HG03095 (cell line): ENCODE measurements at regions not wholly inside any gene's neighbourhood (a gene's known extent, or its start where the extent isn't known, plus 50 kb on each side); places are given as distances from the start of the nearest gene placed in this dataset.
"Not testable (repeated sequence)": the region's sequence is repeated elsewhere in the genome, so short reads cannot be mapped to it uniquely, and the experiment has no call there.

Experiments used
- ATAC-seq: cut with Tn5 transposase; IDR thresholded peaks from one replicate; pipeline ENCODE4 v1.9.1; 2021; ENCODE audit warnings: moderate library complexity; ENCODE audit not compliant: unreplicated experiment

GRCh38 chr6:27827477-27827876 is 84.7 kb downstream of the OR2B2 start:
- ATAC-seq: not testable (repeated sequence)

- ATAC-seq: not testable (repeated sequence)
Observed at GRCh38 chr6:27826612-27826985, 85.6 kb downstream of the OR2B2 start.

- not testable (repeated sequence) for ATAC-seq
Observed at GRCh38 chr6:27825848-27826611, 86.2 kb downstream of the OR2B2 start.

- ATAC-seq: no peak
Observed at GRCh38 chr6:27825025-27825793, 87.0 kb downstream of the OR2B2 start.

- ATAC-seq: peak; percentile 61
Observed at GRCh38 chr6:27824211-27825024, 87.8 kb downstream of the OR2B2 start.

GRCh38 chr6:27823714-27824210 is 88.4 kb downstream of the OR2B2 start:
- peak; percentile 16 for ATAC-seq

GRCh38 chr6:27816906-27817305 is 95.3 kb downstream of the OR2B2 start:
- ATAC-seq: no peak

- ATAC-seq: peak; percentile 52
Observed at GRCh38 chr6:27814665-27815424, 97.4 kb downstream of the OR2B2 start.

GRCh38 chr6:27814415-27814664 is 97.9 kb downstream of the OR2B2 start:
- ATAC-seq: peak; percentile 4

- ATAC-seq: no peak
Observed at GRCh38 chr6:27812805-27813492, 99.2 kb downstream of the OR2B2 start.

GRCh38 chr6:27812078-27812804 is 100.0 kb downstream of the OR2B2 start:
- ATAC-seq: no peak

GRCh38 chr6:27811451-27811772 is 100.8 kb downstream of the OR2B2 start:
- ATAC-seq: no peak

GRCh38 chr6:27810768-27811450 is 101.3 kb downstream of the OR2B2 start:
- ATAC-seq: no peak

- peak; percentile 27 for ATAC-seq
Observed at GRCh38 chr6:27809939-27810767, 102.0 kb downstream of the OR2B2 start.

- ATAC-seq: no peak
Observed at GRCh38 chr6:27809067-27809938, 102.9 kb downstream of the OR2B2 start.

- not testable (repeated sequence) for ATAC-seq
Observed at GRCh38 chr6:27808242-27809066, 103.7 kb downstream of the OR2B2 start.
